HG02763 (cell line): ENCODE measurements at regions not wholly inside any gene's neighbourhood (a gene's known extent, or its start where the extent isn't known, plus 50 kb on each side); places are given as distances from the start of the nearest gene placed in this dataset.
"Not testable (repeated sequence)": the region's sequence is repeated elsewhere in the genome, so short reads cannot be mapped to it uniquely, and the experiment has no call there.

Experiments used
- ATAC-seq: cut with Tn5 transposase; IDR thresholded peaks from one replicate; pipeline ENCODE4 v1.9.1; 2021; ENCODE audit warnings: mild to moderate bottlenecking, moderate library complexity; ENCODE audit not compliant: unreplicated experiment

- ATAC-seq: not testable (repeated sequence)
These were observed 422.3 kb downstream of the CCDC85A start for GRCh38 chr2:56606086-56606485.

- ATAC-seq: no peak
These were observed 429.5 kb downstream of the CCDC85A start for GRCh38 chr2:56613254-56613653.

GRCh38 chr2:56613920-56614319 is 430.1 kb downstream of the CCDC85A start:
- ATAC-seq: no peak

GRCh38 chr2:56615760-56616159 is 432.0 kb downstream of the CCDC85A start:
- no peak for ATAC-seq

DNA sequence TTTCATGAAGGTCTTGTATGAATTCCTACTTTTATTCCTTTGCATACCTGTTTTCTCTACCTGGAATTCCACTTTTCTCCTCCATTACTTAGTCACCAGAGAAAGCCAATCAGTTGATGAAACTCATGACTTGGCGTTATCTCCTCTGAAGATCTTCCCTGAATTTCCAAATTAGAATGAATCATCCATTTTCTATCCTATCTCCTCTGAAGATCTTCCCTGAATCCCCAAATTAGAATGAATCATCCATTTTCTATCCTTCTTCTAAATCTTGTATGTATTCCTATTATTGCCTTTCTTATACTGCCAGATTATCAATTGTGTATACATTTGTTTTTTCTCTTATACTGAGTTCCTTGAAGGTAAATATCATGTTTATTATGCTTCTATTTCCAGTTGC is 440.4 kb downstream of the CCDC85A start:
- no peak for ATAC-seq

GRCh38 chr2:56626927-56627326 is 443.1 kb downstream of the CCDC85A start:
- ATAC-seq: no peak

DNA sequence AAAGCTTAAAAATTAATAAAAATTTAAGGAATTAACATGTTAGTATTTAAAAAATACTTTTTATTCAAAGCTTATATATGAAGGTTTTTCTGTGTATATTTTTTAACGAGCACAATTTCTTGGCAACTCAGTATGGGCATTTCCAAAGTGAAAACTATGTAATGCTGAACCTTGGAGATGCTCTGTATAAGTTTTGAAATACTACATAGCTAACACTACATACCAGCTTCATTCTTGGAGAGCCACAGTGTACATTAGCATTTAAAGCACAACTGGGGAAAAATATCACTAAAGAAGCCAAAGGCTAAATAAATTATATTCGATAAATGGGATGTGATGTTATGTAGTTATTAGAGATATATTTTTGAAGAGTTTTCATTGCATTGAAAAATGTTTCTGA is 446.5 kb downstream of the CCDC85A start:
- ATAC-seq: no peak

DNA sequence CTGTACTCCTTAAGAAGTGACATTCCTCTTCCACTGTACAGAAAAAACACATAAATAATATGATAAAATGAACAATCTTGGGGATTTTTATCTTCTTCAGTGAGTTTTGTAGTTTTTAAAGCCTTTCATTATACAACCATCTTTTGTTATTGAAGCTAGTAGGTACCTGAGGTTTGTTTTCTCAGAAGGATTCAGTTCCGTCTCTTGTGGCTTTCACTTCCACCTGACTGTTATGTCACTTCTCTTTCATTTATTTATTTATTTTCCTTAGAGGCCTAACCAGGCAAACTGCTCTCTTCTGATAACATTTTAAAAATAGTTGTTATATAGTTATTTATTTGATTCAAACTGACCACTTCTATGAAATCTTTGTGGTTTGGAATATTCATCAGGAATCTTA is 464.2 kb downstream of the CCDC85A start:
- ATAC-seq: no peak

DNA sequence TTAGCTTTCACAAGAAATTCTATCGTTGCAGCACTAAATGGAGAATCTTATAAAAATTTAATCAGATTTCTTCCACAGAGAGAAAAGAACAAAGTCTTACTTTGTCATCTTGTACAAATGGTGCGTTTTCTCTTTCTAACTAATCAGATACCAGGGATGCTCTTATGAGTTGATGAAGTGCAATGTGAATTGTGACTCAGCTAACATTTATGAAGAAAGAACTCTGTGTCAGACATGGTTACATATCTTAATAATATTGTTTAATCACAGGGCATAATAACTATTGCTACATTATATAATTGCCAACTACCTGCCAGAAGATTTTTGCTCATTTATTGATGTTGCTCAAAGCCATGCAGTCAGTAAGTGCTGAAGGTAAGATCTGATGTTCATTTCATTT is 465.0 kb downstream of the CCDC85A start:
- no peak for ATAC-seq

- no peak for ATAC-seq
These were observed 471.1 kb downstream of the CCDC85A start for GRCh38 chr2:56654936-56655335.

DNA sequence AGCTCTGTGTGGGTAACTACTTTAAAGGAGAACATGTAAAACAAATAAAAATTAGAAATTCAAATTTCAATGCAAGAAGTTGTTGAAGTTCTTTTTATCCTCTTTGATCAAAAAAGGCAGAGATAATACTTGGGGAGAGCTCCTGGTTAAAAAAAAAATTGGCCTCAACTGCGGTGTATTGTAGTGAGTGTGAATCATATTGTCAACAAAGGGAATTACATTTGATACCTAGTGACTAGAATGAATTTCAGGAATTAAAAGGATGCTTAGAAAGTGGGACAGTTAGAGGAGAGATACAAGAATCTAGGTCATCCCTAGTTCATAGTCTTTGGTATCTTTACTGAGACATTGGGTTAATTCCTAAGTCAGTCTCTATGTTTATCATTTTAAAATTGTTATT is 473.0 kb downstream of the CCDC85A start:
- ATAC-seq: no peak

- ATAC-seq: no peak
These were observed 483.0 kb downstream of the CCDC85A start for GRCh38 chr2:56666777-56667176.

- ATAC-seq: no peak
These were observed 488.3 kb downstream of the CCDC85A start for GRCh38 chr2:56671973-56672569.

DNA sequence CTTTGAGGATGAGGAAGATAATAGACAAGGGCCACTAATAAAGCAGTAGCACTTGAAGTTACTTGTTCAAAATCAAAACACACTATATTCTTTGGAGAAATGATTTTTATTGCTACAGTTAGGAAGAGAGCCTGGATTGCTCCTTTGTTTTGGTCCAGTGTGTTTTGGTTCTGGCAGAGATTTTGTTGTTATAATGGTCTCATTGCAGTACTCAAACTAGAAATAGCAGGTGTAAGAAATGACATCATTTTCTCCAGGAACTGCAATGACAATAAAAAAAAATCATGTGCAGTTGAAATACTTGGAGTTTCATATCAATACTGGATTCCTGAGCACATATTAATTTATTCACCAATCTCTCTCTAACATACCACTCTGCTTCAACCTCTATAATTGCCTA is 490.3 kb downstream of the CCDC85A start:
- no peak for ATAC-seq

GRCh38 chr2:56676966-56677365 is 493.2 kb downstream of the CCDC85A start:
- ATAC-seq: no peak

DNA sequence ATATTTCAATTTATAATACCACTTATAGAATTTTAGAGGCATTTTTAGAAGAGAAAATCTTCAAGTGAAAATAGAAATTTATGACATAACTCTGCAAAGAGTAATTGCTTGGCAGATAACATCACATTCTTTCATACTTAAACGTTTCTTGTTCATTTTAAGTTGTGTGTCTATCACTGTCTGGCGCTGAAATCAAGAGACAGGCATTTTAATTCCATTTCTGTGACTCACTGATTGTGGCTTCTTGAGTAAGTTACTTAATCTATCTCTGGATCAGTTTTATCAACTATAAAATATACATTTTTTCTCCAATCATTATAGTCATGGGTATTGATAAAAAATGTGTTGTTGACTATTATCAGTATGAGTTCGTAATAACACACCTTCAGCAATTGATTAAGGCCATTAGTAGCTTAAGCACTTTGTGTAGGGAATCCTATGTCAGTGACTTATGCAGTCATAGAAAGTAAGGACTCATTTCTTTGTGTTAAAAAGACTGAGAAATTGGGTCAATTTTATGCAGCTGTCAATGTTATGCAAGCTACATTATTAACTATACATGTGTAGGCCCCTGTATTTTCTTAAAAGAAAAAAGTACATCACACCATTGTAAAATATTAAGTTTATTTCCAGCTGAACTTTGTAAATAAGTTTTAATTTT is 497.3 kb downstream of the CCDC85A start:
- no peak for ATAC-seq

DNA sequence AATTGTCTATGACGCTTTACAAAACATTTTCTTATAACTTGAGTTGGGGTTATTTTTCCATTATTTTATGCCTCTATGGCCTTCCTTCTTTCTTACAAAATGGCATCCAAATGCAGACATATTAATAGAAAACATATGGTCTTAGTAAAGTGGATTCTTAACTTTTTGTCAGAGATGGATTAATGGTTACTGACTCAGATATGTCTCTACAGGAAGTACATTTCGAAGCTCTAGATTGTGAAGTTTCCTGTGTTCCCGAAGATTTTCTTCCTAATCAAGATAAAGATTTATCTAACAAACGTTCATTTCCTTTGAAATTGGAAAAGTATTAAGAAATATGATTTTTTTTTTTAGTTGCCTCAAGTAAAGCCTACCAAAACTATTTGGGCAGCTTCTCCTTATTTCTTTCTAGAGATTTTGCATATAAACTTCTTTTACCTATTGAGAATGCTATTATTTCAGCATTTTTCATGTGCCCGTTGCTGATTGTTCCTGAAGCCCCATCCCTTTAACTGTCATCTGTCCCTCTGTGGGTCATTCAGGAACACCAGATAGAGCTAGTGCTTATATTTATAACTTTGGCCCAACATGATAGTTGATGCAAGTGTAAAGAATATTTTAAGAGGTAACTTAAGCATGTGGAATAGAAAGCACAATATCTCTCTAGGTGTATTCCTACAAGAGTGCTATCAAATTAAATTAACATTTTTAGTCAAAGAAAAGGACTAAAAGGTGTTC is 498.0 kb downstream of the CCDC85A start:
- ATAC-seq: no peak

GRCh38 chr2:56682397-56682760 is 498.6 kb downstream of the CCDC85A start:
- no peak for ATAC-seq

DNA sequence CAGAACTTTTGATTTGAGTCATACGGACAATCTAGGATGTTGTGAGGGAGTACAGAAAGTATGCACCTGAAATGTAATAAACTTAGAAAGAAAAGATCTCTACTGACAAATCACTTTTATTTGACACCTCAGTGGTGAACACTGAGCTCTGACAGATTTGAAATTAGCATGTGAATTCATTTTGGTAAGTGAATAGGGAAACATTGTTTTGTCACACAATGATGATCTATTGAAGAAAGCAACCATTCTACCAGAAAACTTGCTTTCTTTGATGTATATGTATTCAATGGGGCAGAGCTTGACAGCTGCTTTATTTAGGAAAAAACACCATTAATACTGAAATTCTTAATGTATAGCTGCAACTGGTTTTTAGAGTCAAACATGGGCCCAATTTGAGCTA is 500.5 kb downstream of the CCDC85A start:
- no peak for ATAC-seq

GRCh38 chr2:56685205-56685604 is 501.4 kb downstream of the CCDC85A start:
- ATAC-seq: no peak

DNA sequence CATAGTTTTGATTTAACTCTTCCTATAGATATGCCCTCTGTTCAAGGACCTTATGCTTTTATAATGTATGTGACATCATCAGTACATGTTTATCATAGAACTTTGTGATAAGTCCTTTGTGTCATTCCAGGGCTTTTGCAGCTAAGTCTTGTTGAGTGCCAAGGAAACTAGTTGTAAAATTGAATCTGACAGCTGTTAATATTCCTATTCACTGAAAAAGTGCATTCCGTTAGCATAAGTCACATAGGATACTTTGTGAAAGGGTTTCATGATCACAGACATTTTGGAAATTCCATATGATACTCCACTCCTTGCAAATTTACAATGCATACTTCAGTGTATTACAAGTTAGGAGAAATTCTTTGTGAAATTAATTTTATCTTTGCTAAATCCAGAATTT is 503.4 kb downstream of the CCDC85A start:
- no peak for ATAC-seq

DNA sequence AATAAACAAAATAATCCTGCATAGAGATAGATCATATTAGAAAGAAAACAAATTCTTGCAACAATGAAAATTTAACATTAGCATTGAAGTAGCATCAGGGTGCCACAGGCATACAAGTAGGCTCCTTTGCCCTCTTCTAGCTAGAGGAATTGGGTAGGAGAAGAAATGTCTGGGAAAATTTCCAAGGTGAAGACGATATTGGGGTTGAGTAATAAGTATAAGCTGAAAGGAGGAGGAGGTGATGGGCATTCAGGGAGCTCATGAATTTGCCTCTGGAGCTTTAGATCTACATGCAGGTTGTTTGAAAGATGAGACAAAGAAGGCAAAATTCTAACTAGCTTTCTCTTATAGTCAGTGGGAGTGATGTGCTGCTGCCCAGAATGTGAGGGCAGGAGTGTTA is 504.9 kb downstream of the CCDC85A start:
- no peak for ATAC-seq
